ENCODE measurements at regions not wholly inside any gene's neighbourhood (a gene's known extent, or its start where the extent isn't known, plus 50 kb on each side); places are given as distances from the start of the nearest gene placed in this dataset.

DNA sequence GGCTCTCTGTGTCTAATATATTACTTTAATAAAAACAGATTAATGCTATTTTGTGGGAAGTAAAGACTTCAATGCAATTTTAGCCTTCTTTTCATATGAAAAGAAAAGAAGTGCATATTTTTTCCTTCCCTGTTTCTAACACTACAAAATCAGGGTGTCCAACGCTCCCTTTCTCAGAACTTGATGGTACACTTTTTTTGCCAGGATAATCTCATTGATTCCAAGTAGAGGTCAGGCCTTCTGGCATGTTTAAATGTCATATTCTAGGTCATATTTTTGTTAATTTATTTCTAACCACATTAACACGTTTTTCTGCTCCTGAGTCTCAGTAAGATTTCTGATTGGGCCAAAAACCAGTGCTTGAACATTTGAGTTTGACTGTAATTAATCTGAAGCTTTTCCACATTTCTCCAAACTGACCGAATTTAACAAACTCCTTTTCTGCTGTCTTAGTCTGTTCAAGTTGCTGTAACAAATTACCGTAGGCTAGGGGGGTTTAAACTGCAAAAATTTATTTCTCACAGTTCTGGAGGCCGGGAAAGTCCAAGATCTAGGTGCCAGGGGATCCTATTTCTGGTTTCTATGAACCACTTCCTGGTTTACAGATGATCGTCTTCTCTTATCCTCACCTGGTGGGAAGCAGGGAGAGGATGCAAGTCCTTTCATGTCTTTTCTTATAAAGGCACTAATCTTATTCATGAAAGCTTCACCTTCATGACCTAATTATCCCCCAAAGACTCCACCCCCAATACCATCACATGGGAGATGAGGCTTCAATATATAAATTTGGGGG is 63.2 kb upstream of the ELL2 start (continued):
- TF ChIP-seq, protein P1, sequence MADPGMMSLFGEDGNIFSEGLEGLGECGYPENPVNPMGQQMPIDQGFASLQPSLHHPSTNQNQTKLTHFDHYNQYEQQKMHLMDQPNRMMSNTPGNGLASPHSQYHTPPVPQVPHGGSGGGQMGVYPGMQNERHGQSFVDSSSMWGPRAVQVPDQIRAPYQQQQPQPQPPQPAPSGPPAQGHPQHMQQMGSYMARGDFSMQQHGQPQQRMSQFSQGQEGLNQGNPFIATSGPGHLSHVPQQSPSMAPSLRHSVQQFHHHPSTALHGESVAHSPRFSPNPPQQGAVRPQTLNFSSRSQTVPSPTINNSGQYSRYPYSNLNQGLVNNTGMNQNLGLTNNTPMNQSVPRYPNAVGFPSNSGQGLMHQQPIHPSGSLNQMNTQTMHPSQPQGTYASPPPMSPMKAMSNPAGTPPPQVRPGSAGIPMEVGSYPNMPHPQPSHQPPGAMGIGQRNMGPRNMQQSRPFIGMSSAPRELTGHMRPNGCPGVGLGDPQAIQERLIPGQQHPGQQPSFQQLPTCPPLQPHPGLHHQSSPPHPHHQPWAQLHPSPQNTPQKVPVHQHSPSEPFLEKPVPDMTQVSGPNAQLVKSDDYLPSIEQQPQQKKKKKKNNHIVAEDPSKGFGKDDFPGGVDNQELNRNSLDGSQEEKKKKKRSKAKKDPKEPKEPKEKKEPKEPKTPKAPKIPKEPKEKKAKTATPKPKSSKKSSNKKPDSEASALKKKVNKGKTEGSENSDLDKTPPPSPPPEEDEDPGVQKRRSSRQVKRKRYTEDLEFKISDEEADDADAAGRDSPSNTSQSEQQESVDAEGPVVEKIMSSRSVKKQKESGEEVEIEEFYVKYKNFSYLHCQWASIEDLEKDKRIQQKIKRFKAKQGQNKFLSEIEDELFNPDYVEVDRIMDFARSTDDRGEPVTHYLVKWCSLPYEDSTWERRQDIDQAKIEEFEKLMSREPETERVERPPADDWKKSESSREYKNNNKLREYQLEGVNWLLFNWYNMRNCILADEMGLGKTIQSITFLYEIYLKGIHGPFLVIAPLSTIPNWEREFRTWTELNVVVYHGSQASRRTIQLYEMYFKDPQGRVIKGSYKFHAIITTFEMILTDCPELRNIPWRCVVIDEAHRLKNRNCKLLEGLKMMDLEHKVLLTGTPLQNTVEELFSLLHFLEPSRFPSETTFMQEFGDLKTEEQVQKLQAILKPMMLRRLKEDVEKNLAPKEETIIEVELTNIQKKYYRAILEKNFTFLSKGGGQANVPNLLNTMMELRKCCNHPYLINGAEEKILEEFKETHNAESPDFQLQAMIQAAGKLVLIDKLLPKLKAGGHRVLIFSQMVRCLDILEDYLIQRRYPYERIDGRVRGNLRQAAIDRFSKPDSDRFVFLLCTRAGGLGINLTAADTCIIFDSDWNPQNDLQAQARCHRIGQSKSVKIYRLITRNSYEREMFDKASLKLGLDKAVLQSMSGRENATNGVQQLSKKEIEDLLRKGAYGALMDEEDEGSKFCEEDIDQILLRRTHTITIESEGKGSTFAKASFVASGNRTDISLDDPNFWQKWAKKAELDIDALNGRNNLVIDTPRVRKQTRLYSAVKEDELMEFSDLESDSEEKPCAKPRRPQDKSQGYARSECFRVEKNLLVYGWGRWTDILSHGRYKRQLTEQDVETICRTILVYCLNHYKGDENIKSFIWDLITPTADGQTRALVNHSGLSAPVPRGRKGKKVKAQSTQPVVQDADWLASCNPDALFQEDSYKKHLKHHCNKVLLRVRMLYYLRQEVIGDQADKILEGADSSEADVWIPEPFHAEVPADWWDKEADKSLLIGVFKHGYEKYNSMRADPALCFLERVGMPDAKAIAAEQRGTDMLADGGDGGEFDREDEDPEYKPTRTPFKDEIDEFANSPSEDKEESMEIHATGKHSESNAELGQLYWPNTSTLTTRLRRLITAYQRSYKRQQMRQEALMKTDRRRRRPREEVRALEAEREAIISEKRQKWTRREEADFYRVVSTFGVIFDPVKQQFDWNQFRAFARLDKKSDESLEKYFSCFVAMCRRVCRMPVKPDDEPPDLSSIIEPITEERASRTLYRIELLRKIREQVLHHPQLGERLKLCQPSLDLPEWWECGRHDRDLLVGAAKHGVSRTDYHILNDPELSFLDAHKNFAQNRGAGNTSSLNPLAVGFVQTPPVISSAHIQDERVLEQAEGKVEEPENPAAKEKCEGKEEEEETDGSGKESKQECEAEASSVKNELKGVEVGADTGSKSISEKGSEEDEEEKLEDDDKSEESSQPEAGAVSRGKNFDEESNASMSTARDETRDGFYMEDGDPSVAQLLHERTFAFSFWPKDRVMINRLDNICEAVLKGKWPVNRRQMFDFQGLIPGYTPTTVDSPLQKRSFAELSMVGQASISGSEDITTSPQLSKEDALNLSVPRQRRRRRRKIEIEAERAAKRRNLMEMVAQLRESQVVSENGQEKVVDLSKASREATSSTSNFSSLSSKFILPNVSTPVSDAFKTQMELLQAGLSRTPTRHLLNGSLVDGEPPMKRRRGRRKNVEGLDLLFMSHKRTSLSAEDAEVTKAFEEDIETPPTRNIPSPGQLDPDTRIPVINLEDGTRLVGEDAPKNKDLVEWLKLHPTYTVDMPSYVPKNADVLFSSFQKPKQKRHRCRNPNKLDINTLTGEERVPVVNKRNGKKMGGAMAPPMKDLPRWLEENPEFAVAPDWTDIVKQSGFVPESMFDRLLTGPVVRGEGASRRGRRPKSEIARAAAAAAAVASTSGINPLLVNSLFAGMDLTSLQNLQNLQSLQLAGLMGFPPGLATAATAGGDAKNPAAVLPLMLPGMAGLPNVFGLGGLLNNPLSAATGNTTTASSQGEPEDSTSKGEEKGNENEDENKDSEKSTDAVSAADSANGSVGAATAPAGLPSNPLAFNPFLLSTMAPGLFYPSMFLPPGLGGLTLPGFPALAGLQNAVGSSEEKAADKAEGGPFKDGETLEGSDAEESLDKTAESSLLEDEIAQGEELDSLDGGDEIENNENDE (IDR thresholded peaks at IDR 0.05; ENCODE audit: insufficient replicate concordance, low read length), result no peak
- TF ChIP-seq SIN3A (conservative IDR thresholded peaks at IDR 0.05 in 1 of 2, IDR thresholded peaks at IDR 0.05 in 1 of 2; ENCODE audit: low read depth in 1 of 2, low read length in 2 of 2) (no peak), SIRT6 (IDR thresholded peaks at IDR 0.05; ENCODE audit: low read length) (no peak), CHD1 (IDR thresholded peaks at IDR 0.05; ENCODE audit: low read depth, low read length) (no peak), EZH2 (IDR thresholded peaks at IDR 0.05; ENCODE audit: low read depth, low read length, severe bottlenecking) (no peak), POU5F1 (IDR thresholded peaks at IDR 0.05; ENCODE audit: low read depth, low read length) (no peak), SIX5 (IDR thresholded peaks at IDR 0.05; ENCODE audit: low read depth, low read length) (no peak), SAP30 (IDR thresholded peaks at IDR 0.05; ENCODE audit: insufficient read depth, insufficient replicate concordance, low read length) (no peak)

Data from H1 (cell line).